Muscle layer of duodenum (tissue), 2 donors: ENCODE measurements at regions not wholly inside any gene's neighbourhood (a gene's known extent, or its start where the extent isn't known, plus 50 kb on each side); places are given as distances from the start of the nearest gene placed in this dataset.
"Not testable (repeated sequence)": the region's sequence is repeated elsewhere in the genome, so short reads cannot be mapped to it uniquely, and the experiment has no call there.

Experiments
- H3K27ac ChIP-seq: one replicate; pipeline ENCODE4 v1.7.0; 2013; ENCODE audit warnings: mild to moderate bottlenecking, low read length
- H3K27me3 ChIP-seq: one replicate; pipeline ENCODE4 v1.7.0; 2013; ENCODE audit warnings: low read depth, mild to moderate bottlenecking, control low read depth, low read length
- H3K36me3 ChIP-seq, 2 donors: one replicate each; pipeline ENCODE4 v1.7.0; 2013; ENCODE audit warnings: low read length in 2 of 2, control low read depth in 1 of 2, mild to moderate bottlenecking in 1 of 2; ENCODE audit not compliant: insufficient read depth in 2 of 2, control insufficient read depth in 1 of 2
- H3K4me1 ChIP-seq, 2 donors: one replicate each; pipeline ENCODE4 v1.7.0; 2013; ENCODE audit warnings: low read length in 2 of 2, mild to moderate bottlenecking in 2 of 2, control low read depth in 1 of 2, moderate library complexity in 1 of 2; ENCODE audit not compliant: insufficient read depth in 2 of 2, control insufficient read depth in 1 of 2
- H3K4me3 ChIP-seq, 2 donors: one replicate each; pipeline ENCODE4 v1.7.0; 2013; ENCODE audit warnings: low read length in 2 of 2, low read depth in 1 of 2, mild to moderate bottlenecking in 1 of 2
- H3K9me3 ChIP-seq, 2 donors: one replicate each; pipeline ENCODE4 v1.7.0; 2013; ENCODE audit warnings: low read length in 2 of 2, control low read depth in 1 of 2, mild to moderate bottlenecking in 1 of 2; ENCODE audit not compliant: control insufficient read depth in 1 of 2
- donor health status: healthy.

DNA sequence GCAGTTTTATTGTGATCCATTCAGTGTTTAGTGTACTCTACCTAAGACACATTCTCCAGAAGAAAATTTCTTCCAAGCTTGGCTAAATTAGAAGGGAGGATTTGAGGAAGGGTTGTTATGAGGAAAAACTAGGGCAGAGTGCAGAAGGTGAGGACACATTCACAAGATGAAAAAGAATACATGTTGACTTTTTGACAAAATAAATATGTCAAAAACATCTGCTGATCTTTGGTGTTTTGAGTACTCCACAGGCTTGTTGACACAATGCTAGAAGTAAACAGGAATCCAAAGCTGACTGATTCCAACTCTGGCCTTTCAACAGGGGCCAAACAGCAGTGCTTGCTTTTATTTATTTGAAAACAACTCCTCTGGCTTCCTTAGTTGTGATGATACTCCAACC lies 125.8 kb upstream of the SLC7A11 start:
- H3K27ac ChIP-seq: no peak overlapping the region
- H3K9me3 ChIP-seq: no peaks in the 10 kb centered on the region
- no peaks in the 10 kb centered on the region for H3K27me3 ChIP-seq

DNA sequence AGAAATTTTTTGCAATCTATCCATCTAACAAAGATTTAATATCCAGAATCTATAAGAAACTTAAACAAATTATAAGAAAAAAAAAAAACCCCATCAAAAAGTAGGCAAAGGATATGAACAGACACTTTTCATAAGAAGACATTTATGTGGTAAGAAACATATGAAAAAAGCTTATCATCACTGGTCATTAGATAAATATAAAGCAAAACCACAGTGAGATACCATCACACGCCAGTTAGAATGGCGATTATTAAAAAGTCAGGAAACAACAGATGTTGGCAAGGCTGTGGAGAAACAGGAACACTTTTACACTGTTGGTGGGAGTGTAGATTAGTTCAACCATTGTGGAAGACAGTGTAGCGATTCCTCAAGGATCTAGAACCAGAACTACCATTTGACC lies 110.3 kb upstream of the SLC7A11 start:
- H3K27me3 ChIP-seq, H3K36me3 ChIP-seq, H3K27ac ChIP-seq, H3K4me3 ChIP-seq, H3K9me3 ChIP-seq, H3K4me1 ChIP-seq: not testable (repeated sequence)

More for the DNA sequence above, 125.8 kb upstream of the SLC7A11 start:
- Histone ChIP-seq H3K4me3 (no peak overlapping the region), H3K36me3 (no peaks in the 10 kb centered on the region), H3K4me1 (no peaks in the 10 kb centered on the region)

GRCh38 chr4:138348055-138348454 lies 105.9 kb upstream of the SLC7A11 start:
- Histone ChIP-seq H3K36me3 (no peaks in the 10 kb centered on the region), H3K27me3 (no peaks in the 10 kb centered on the region), H3K4me1 (no peaks in the 10 kb centered on the region), H3K27ac (no peak overlapping the region), H3K9me3 (no peaks in the 10 kb centered on the region), H3K4me3 (no peak overlapping the region)

DNA sequence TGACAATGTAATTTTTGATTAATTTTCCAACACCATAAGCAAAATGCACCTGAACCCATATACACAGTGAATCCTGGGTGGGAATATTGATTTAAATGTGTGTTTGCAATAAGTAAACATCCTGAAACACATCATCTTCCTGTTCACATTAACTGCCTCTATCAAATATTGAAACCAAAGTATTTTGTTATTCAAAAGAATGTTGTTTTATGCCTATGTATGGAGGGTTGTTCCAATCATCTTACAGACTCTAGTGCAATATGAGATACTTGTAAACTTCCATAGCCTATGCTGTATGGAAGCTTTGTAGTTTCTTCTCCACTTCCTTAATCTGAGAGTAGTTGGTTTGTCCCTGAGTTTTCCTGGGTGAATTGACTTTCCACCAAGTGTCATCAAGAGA lies 105.4 kb upstream of the SLC7A11 start:
- Histone ChIP-seq H3K4me3 (no peak overlapping the region), H3K4me1 (no peaks in the 10 kb centered on the region), H3K36me3 (no peaks in the 10 kb centered on the region), H3K27ac (no peak overlapping the region), H3K27me3 (no peaks in the 10 kb centered on the region), H3K9me3 (no peaks in the 10 kb centered on the region)

DNA sequence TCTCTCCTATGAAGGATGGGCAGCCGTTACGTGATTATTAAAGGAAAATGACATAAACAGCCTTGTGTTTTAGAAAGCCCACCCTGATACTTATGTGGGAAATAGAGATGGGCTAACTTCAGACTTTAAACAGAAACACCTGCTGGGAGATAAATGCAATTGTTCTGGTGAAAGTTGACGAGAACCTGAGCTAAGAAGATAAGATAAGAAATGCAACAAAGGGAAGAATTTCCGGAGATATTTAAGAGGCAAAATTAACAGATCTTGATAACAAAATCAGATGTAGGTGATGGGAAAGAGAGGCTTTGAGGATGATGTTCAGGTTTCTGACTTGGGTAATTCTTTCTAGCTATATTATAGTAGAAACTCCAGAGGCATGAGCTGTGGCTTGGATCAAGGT lies 102.7 kb upstream of the SLC7A11 start:
- H3K9me3 ChIP-seq: no peaks in the 10 kb centered on the region
- H3K27ac ChIP-seq: no peak overlapping the region
- no peak overlapping the region for H3K4me3 ChIP-seq
- no peaks in the 10 kb centered on the region for H3K4me1 ChIP-seq
- no peaks in the 10 kb centered on the region for H3K27me3 ChIP-seq
- H3K36me3 ChIP-seq: no peaks in the 10 kb centered on the region

DNA sequence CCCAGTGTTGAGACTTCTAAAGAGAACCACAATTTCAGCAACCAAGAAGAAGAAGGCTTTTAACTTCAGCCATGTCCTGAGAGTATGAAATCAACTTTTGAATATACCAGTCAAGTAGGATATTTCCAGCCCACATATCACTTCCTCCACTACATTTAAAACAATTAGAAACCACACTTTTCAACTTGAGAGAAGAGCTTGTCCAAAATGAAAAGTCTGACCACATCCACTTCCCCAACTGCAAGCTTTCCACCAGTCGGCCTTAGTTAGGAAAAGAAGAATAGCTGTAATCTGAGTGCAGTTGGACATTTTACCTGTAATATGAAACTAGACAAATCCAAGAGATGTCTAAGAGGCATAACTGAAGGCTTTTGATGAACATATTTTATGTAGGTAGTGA lies 101.9 kb upstream of the SLC7A11 start:
- no peaks in the 10 kb centered on the region for H3K4me1 ChIP-seq
- H3K4me3 ChIP-seq: no peak overlapping the region
- no peaks in the 10 kb centered on the region for H3K27me3 ChIP-seq
- H3K27ac ChIP-seq: no peak overlapping the region
- H3K9me3 ChIP-seq: no peaks in the 10 kb centered on the region
- H3K36me3 ChIP-seq: no peaks in the 10 kb centered on the region

DNA sequence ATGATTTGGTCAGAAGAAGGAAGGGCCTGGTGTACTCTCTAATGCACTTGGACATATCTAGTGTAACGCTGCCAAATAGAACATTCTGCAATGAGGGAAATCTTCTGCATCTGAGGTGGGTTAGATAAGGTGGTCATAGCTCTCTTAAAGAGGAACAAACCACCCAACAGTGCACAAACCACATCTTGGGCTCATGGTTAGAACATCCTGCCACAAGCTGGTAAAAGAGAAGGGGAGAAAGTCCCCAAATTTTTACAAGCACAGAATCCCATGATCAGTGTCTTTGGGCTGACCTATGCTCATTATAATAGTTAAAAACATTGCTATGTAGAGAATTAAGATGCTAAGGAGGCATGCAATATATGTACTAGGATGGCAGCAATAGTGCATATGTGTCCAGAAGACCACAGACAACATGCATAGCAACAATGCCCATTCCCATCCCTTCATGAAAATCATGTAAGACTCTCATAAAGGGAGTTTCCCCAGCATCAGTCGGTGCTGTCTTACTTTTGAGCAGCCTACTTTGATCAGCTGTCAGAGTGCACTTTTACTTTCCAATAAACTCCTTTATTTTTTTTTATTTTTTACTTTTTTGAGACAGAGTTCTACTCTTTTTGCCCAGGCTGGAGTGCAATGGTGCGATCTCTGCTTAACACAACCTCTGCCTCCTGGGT lies 99.7 kb upstream of the SLC7A11 start:
- Histone ChIP-seq H3K36me3 (no peaks in the 10 kb centered on the region), H3K27ac (no peak overlapping the region), H3K27me3 (no peaks in the 10 kb centered on the region), H3K9me3 (no peaks in the 10 kb centered on the region), H3K4me1 (no peaks in the 10 kb centered on the region), H3K4me3 (no peak overlapping the region)

- H3K4me3 ChIP-seq: no peak overlapping the region
Measured at GRCh38 chr4:138338840-138339239, 96.7 kb upstream of the SLC7A11 start.

GRCh38 chr4:138338222-138338621 lies 96.1 kb upstream of the SLC7A11 start:
- not testable (repeated sequence) for H3K9me3 ChIP-seq, H3K27ac ChIP-seq, H3K36me3 ChIP-seq, H3K4me1 ChIP-seq, H3K4me3 ChIP-seq, H3K27me3 ChIP-seq

More at GRCh38 chr4:138338840-138339239, 96.7 kb upstream of the SLC7A11 start:
- H3K4me1 ChIP-seq: no peaks in the 10 kb centered on the region
- H3K36me3 ChIP-seq: no peaks in the 10 kb centered on the region
- no peak overlapping the region for H3K27ac ChIP-seq
- H3K9me3 ChIP-seq: no peaks in the 10 kb centered on the region
- H3K27me3 ChIP-seq: no peaks in the 10 kb centered on the region

- Histone ChIP-seq H3K27me3 (no peaks in the 10 kb centered on the region), H3K4me3 (no peak overlapping the region), H3K36me3 (no peaks in the 10 kb centered on the region), H3K9me3 (no peaks in the 10 kb centered on the region), H3K4me1 (no peaks in the 10 kb centered on the region), H3K27ac (no peak overlapping the region)
Measured at GRCh38 chr4:138334346-138335016, 92.3 kb upstream of the SLC7A11 start.

DNA sequence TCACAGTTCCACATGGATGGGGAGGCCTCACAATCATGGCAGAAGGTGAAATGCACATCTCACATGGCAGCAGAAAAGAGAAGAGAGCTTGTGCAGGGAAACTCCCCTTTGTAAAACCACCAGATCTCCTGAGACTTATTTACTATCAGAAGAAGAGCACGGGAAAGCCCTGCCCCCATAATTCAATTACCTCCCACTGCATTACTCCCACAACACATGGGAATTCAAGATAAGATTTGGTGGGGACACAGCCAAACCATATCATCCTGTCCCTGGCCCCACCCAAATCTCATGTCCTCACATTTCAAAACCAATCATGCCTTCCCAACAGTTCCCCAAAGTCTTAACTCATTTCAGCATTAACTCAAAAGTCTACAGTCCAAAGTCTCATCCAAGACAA lies 90.3 kb upstream of the SLC7A11 start:
- not testable (repeated sequence) for H3K4me3 ChIP-seq, H3K9me3 ChIP-seq, H3K27me3 ChIP-seq, H3K27ac ChIP-seq, H3K36me3 ChIP-seq, H3K4me1 ChIP-seq

- H3K27me3 ChIP-seq: no peaks in the 10 kb centered on the region
- H3K9me3 ChIP-seq: no peaks in the 10 kb centered on the region
- H3K27ac ChIP-seq: no peak overlapping the region
- H3K4me3 ChIP-seq: no peak overlapping the region
- H3K36me3 ChIP-seq: no peaks in the 10 kb centered on the region
- H3K4me1 ChIP-seq: no peaks in the 10 kb centered on the region
Measured at GRCh38 chr4:138330531-138330930, 88.4 kb upstream of the SLC7A11 start.
